SU-DHL-6 (cell line): ENCODE measurements at regions not wholly inside any gene's neighbourhood (a gene's known extent, or its start where the extent isn't known, plus 50 kb on each side); places are given as distances from the start of the nearest gene placed in this dataset.

ENCODE experiments used
- CTCF ChIP-seq: fragments of 200-600 bp; sonication (generic); IDR thresholded peaks from one replicate; pipeline ENCODE4 v1.5.1; 2017; ENCODE audit warnings: antibody characterized with exemption, mild to moderate bottlenecking, low read length, moderate library complexity; ENCODE audit not compliant: insufficient read depth, poor library complexity, severe bottlenecking
- EZH2phosphoT487 ChIP-seq: fragments of 200-600 bp; sonication (generic), shearing (Covaris generic); conservative IDR thresholded peaks from 2 replicates; pipeline ENCODE4 v1.6.1; 2018; ENCODE audit warnings: mild to moderate bottlenecking, antibody characterized with exemption, low read length, moderate library complexity, mixed read lengths

- TF ChIP-seq CTCF, result no peak
- TF ChIP-seq EZH2phosphoT487, result no peak
Measured at GRCh38 chr14:97180304-97181200, 383.4 kb downstream of the VRK1 start.
